Sigmoid colon (tissue), 4 donors: ENCODE measurements at regions not wholly inside any gene's neighbourhood (a gene's known extent, or its start where the extent isn't known, plus 50 kb on each side); places are given as distances from the start of the nearest gene placed in this dataset.

Source experiments
- CTCF ChIP-seq, 4 experiments: fragments of 450-650 bp in 3 of 4; fragments of 200-600 bp in 1 of 4; IDR thresholded peaks; one replicate each; pipeline ENCODE4 v1.5.1; 2016 to 2019; ENCODE audit warnings: antibody characterized with exemption in 4 of 4, mild to moderate bottlenecking in 3 of 4, moderate library complexity in 2 of 4
- EP300 ChIP-seq, 4 donors: sonication (generic); formaldehyde crosslinking; IDR thresholded peaks; one replicate each; pipeline ENCODE4 v1.6.1; 2017; ENCODE audit warnings: antibody characterized with exemption in 4 of 4

- TF ChIP-seq CTCF (IDR thresholded peaks at IDR 0.05), result no peak
- no peak for TF ChIP-seq EP300 (IDR thresholded peaks at IDR 0.05)
Measured at GRCh38 chr4:38396091-38396490, 267.9 kb upstream of the KLF3 start.
